Heart left ventricle (tissue), 13 donors: ENCODE measurements at regions not wholly inside any gene's neighbourhood (a gene's known extent, or its start where the extent isn't known, plus 50 kb on each side); places are given as distances from the start of the nearest gene placed in this dataset.
"Not testable (repeated sequence)": the region's sequence is repeated elsewhere in the genome, so short reads cannot be mapped to it uniquely, and the experiment has no call there.

ENCODE experiments used
- CTCF ChIP-seq, 12 donors: fragments of 200-600 bp; sonication (generic) in 4 of 12; IDR thresholded peaks; one replicate each; pipeline versions ENCODE4 v1.5.0 to v1.8.0; 2018 to 2022; ENCODE audit warnings: antibody characterized with exemption in 12 of 12, mild to moderate bottlenecking in 5 of 12
- POLR2A ChIP-seq, 2 donors: fragments of 450-650 bp; IDR thresholded peaks; one replicate each; pipeline ENCODE4 v1.6.1; 2017; ENCODE audit warnings: antibody characterized with exemption in 2 of 2, mild to moderate bottlenecking in 2 of 2, moderate library complexity in 2 of 2
- donor health status: ischemic (EF 13 %, LVEDD 7.1; RV severe dilation, severe dysfunction).
- donor health status: DM: no; HTN: yes; CAD: no.
- donor health status: DM: no; HTN: no; CAD: no.
- donor health status: ischemic (EF 25% LVEDD 6.9; RV normal size, moderate dysfunction).
- donor health status: ischemic (EF 25% LVEDD 5.7; RV mildly dilated, moderate dysfunction).
- donor health status: ischemic (EF 35%, LVEDD 5.7; RV mildly dilated, moderate dysfunction).
- donor health status: nonischemic (EF 11% LVEDD 7.7; RV severe dilation, severe dysfunction).
- donor health status: DM: yes; HTN: yes; CAD: no.
- donor health status: PGD.
- donor health status: ischemic (EF 29% LVEDD 5.4; RV normal size, mild dysfunction).
- donor health status: nonischemic (EF 23%, LVEDD 6.1; RV moderate dilation, normal function).

- not testable (repeated sequence) for TF ChIP-seq POLR2A, CTCF (IDR thresholded peaks at IDR 0.05)
These were observed 178.0 kb downstream of the GOLGA6L6 start for GRCh38 chr15:20363591-20363990.
